T1000 (cell line): ENCODE measurements at regions not wholly inside any gene's neighbourhood (a gene's known extent, or its start where the extent isn't known, plus 50 kb on each side); places are given as distances from the start of the nearest gene placed in this dataset.

ENCODE experiments used
- DNase-seq: peaks from one replicate; lab custom pipeline; 2025; ENCODE audit warnings: mixed read lengths; lab: John Stamatoyannopoulos, UW

- DNase-seq, result no peak
These were observed 395.0 kb upstream of the TBX3 start for GRCh38 chr12:115078990-115079389.

DNA sequence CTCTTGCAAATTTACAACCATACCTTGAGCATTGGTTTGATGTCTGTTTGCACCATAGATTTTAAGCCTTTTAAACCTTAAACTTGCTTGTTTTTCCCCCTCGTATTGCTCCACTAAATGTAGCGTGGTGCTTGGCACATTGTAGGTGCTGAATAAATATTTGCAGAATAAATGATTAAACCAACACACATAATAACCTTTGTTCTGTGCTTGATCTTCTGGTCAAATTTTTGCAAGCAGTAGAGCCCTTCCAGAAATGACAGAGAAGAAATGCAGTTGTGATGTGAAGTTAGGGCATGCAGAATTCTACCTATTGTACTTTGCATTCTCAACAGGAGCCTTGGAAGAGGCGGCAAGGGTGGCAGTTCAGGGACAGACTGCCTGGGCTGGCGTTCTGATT is 394.4 kb upstream of the TBX3 start:
- DNase-seq, result no peak

DNA sequence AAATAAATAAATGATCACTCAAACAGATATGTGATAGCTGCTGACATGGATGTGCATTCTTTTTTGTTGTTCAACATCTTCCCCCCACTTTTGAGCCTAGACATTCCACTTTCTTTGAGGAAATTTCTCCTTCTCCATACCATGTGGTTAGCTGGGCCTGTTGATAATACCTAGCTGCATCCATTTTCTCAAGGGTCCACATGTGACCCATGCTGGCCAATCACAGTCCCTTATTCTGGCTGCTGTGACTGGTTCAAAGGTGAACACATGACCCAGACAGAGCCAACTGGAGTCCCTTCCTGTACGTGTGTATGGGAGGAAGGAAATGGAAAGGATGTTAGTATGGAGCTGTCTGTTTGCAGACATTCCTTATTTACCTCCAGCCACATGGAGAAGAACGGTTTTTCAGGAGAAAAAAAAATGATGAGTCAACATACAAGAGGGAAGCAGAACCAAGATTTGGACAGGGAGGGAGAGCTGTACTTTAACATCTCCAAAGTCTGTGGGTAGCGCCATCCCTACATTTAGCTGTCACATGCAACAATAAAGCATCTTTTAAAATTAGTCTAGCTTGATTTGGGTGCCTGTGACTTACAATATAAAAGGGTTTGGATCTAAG is 391.7 kb upstream of the TBX3 start:
- DNase-seq, result no peak

- no peak for DNase-seq
These were observed 390.6 kb upstream of the TBX3 start for GRCh38 chr12:115074617-115075016.

GRCh38 chr12:115072712-115073111 is 388.7 kb upstream of the TBX3 start:
- no peak for DNase-seq

- no peak for DNase-seq
These were observed 386.3 kb upstream of the TBX3 start for GRCh38 chr12:115070313-115070712.

- no peak for DNase-seq
These were observed 380.3 kb upstream of the TBX3 start for GRCh38 chr12:115064296-115064695.

DNA sequence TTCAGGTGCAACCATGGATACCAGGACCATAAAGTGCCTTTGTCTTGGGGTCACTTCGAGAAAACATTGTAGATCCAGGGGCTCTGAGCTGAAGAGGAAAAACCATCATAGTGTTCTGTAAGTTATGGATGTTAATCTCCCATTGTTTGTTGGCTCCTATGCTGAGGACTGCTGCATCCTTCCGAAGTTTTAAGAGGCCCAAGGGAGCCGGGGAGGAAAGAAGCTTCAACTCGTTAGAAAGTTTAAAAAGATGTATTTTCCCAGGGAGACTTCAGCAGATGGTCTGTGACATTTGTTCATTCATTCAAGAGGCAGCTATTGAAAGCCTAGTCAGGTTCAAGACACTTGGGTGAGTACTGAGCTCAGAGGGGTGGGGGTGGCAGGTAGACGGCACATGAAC is 378.8 kb upstream of the TBX3 start:
- no peak for DNase-seq

- no peak for DNase-seq
These were observed 376.6 kb upstream of the TBX3 start for GRCh38 chr12:115060477-115061168.

GRCh38 chr12:115057445-115057844 is 373.5 kb upstream of the TBX3 start:
- no peak for DNase-seq

DNA sequence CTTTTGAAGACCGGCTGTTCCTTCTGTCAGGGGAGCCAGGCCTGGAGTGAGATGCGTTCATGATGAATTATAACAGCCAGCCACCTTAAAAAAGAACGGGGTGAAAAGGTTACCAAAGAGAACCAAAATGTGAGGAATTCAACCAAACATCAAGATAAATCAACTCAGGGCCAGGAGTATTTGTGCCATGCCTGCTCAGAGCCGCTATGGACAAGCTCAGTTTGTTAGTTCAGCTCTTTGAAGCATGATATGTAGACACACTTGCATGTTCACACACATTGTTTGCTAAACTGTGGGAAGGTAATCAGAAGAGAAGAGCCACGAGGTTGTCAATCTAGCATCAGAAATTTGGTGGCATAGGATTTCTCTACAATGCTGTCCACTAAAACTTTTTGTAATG is 367.4 kb upstream of the TBX3 start:
- DNase-seq, result no peak

DNA sequence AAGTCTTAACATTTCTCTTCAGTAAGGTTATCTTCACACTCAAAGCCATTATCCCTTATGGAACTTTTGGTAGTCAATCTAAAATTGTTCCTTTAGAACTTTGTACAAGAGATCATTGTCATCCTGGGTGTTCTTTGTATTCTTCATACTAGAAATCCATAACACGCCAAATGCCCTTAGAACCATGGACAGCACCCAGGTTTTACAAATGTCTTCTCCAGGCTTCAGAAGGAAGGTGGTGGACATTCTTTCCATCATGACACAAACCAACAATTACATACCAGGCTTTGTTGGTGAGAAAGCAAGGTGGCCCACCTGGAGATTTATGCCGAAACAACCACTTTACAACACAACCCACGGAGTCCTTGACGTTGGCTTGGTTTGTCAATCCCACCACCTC is 365.6 kb upstream of the TBX3 start:
- no peak for DNase-seq

- DNase-seq, result no peak
These were observed 362.8 kb upstream of the TBX3 start for GRCh38 chr12:115046805-115047204.

- no peak for DNase-seq
These were observed 360.1 kb upstream of the TBX3 start for GRCh38 chr12:115044073-115044472.

GRCh38 chr12:115043079-115043478 is 359.1 kb upstream of the TBX3 start:
- DNase-seq, result no peak

- DNase-seq, result no peak
These were observed 358.4 kb upstream of the TBX3 start for GRCh38 chr12:115042341-115042740.

DNA sequence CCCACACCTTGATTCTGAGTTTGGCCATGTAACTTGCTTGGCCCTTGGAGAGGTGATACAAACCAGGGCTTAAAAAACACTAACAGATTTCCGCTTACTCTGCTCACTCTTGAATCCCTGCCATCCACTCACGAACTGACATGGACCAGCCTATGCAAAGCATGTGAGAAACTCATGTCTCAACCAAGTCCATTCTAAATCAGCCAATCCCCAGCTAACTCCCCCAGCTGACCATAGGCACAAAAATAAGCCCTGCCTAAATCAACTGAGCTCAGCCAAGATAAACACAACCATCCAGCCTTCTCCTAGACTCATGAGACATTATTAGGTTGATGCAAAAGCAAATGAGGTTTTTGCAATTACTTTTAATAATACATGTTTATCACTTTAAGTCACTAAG is 353.9 kb upstream of the TBX3 start:
- no peak for DNase-seq

DNA sequence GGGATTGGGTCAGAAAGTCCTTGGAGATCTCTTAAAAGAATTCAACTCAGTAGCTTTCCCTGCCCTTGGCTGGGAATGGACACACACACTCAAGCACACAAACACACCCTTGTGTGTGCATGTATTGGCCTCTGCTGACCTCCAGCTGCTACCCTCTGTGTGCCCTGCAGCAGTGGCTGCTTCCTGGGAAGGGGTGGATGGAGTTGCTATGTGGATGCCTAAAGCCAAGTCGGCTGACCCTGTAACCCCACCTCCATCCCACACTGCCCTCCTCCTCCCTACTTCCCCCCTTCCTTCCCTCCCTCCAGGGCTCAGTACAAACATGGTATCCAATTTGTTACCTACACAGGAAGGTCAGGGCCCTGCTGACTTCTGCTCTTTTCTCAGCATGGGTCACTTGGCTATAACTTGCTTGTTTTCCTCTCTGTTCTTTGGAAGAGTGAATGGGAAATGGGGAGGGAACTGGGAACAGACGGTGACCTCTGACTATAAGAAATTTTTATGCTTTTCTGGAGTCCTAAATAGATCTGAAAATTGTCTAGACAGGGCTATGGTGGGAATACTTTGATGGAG is 351.6 kb upstream of the TBX3 start:
- no peak for DNase-seq

- no peak for DNase-seq
These were observed 348.5 kb upstream of the TBX3 start for GRCh38 chr12:115032521-115032920.

GRCh38 chr12:115030017-115030416 is 346.0 kb upstream of the TBX3 start:
- DNase-seq, result no peak

- DNase-seq, result no peak
These were observed 340.6 kb upstream of the TBX3 start for GRCh38 chr12:115024531-115024930.

- DNase-seq, result no peak
These were observed 339.6 kb upstream of the TBX3 start for GRCh38 chr12:115023279-115024265.
